Fibroblast of the aortic adventitia (primary cell): ENCODE measurements at regions not wholly inside any gene's neighbourhood (a gene's known extent, or its start where the extent isn't known, plus 50 kb on each side); places are given as distances from the start of the nearest gene placed in this dataset.
"Not testable (repeated sequence)": the region's sequence is repeated elsewhere in the genome, so short reads cannot be mapped to it uniquely, and the experiment has no call there.

Experiments used
- DNase-seq: peaks from one replicate; pipeline ENCODE4 v3.0.0-alpha.2; 2010; ENCODE audit warnings: low read depth
- H3K4me3 ChIP-seq: 2 replicates; pipeline ENCODE4 v1.5.1; 2011; ENCODE audit warnings: low read depth, mild to moderate bottlenecking, control low read depth, low read length, moderate library complexity
- TF ChIP-seq, protein P1 (sequence below): IDR thresholded peaks from 2 replicates; pipeline ENCODE4 v1.5.1; 2011; ENCODE audit warnings: mild to moderate bottlenecking, low read length, control low read depth, inconsistent platforms; ENCODE audit not compliant: insufficient read depth

DNA sequence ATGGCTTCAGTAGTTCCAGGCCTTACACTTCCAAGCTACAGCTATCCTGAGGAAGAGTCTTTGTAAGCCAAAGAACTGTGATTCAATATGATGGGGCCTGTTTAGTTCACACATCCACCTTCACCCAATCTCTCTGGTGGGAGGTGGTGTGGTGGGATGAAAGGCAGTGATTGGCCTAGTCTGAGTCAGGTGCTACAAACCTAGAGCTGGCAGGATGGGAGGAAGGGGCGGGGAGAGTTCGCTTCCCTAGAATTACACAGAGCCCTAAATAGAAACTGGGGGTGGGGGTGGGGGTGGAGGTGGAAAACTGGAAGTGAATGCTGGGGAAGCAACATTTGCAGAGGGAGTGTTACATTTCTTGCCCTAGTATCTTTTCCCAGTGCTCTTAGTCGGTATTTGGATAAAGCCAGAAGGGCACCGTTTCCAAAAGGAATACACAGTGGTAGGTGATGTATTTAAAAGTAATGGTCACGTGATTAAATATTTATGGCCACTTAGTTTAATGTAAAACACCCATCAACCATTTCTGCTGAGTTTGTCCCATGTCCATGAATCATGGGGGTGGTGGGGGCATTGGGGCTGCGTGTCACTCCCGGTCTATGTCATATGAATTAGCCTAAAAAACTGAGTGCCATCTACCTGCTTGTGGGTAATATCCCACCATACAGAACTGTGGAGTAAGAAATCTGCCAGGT, 247.6 kb upstream of the PROK2 start:
- no peak for DNase-seq
- H3K4me3 ChIP-seq, result no peak overlapping the region
- TF ChIP-seq, protein P1, sequence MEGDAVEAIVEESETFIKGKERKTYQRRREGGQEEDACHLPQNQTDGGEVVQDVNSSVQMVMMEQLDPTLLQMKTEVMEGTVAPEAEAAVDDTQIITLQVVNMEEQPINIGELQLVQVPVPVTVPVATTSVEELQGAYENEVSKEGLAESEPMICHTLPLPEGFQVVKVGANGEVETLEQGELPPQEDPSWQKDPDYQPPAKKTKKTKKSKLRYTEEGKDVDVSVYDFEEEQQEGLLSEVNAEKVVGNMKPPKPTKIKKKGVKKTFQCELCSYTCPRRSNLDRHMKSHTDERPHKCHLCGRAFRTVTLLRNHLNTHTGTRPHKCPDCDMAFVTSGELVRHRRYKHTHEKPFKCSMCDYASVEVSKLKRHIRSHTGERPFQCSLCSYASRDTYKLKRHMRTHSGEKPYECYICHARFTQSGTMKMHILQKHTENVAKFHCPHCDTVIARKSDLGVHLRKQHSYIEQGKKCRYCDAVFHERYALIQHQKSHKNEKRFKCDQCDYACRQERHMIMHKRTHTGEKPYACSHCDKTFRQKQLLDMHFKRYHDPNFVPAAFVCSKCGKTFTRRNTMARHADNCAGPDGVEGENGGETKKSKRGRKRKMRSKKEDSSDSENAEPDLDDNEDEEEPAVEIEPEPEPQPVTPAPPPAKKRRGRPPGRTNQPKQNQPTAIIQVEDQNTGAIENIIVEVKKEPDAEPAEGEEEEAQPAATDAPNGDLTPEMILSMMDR, result no peak

DNA sequence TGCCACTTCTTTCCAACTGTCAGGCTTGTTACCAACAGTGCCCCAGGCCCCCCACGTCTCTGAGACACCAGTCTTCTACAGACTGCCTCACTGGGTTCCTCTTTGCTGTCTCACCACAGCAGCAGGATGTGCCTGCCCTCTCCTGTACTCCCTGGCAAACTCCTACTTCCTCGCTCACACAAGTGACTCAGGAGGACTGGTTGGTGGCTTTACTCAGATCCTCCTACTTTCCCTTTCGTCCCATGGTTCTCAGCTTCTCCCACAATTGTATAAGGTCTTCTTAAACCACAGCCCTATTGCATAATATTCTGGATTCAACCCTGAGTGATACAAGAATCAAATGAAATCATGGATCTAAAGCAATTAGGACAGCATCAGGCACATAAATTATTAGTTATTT, 246.6 kb upstream of the PROK2 start:
- TF ChIP-seq, protein P1, result no peak
- no peak overlapping the region for H3K4me3 ChIP-seq
- peak; percentile 48 for DNase-seq

DNA sequence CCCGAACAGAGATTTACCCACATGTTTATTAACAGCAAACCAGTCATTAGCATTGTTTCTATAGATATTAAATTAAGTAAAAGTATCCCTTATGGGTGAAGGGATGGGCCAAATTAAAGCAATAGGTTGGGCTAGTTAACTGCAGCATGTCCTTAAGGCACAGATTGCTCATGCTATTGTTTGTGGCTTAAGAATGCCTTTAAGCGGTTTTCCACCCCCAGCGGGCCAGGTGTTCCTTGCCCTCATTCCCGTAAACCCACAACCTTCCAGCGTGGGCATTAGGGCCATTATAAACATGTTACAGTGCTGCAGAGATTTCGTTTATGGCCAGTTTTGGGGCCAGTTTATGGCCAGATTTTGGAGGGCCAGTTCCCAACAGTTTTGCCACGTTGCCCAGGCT, 245.3 kb upstream of the PROK2 start:
- H3K4me3 ChIP-seq, DNase-seq: not testable (repeated sequence)

DNA sequence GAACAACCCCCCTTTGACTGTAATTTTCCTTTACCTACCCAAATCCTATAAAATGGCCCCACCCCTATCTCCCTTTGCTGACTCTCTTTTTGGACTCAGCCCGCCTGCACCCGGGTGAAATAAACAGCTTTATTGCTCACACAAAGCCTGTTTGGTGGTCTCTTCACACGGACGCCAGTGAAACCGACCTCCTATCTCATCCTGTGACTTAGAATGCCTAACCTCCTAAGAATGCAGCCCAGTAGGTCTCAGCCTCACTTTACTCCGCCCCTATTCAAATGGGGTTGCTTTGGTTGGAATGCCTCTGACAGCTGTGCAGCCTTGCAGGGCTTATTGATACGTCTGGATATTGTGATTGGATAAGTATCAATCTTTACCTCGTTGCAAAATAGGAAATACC, 243.8 kb upstream of the PROK2 start:
- DNase-seq, H3K4me3 ChIP-seq: not testable (repeated sequence)

DNA sequence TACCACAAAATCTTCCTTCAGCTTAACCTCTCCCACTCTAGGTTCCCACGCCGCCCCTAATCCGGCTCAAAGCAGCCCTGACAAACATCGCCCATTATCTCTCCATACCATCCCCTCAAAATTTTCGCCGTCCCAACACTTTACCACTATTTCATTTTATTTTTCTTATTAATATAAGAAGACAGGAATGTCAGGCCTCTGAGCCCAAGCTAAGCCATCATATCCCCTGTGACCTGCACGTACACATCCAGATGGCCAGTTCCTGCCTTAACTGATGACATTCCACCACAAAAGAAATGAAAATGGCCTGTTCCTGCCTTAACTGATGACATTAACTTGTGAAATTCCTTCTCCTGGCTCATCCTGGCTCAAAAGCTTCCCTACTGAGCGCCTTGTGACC, 243.4 kb upstream of the PROK2 start:
- DNase-seq, H3K4me3 ChIP-seq: not testable (repeated sequence)

DNA sequence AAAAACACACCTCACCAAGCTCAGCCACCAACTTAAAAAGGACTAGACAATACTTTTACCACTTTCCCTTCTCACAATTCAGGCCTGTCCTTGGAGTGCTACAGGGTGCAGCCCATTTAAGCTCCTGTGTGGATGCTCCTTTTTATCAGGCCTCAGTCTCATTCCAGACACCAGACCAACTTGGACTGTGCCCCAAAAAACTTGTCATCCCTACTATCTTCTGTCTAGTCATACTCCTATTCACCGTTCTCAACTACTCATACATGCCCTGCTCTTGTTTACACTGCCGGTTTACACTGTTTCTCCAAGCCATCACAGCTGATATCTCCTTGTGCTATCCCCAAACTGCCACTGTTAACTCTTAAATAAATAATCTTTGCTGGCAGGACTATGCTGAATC, 242.8 kb upstream of the PROK2 start:
- not testable (repeated sequence) for DNase-seq, H3K4me3 ChIP-seq

DNA sequence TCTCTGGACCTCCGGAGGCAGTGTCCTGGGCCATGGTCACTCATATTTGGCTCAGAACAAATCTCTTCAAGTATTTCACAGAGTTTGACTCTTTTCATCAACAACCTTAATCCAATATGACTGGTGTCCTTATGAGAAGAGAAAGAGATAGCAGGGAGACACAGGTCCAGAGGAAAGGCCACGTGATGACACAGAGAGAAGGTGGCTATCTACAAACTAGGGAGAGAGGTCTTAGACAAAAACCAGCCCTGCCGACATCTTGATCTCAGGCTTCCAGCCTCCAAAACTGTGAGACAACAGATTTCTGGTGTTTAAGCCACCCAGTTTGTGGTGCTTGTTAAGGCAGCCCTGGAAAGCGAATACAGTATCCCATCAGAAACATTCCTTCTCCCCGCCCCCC, 237.1 kb upstream of the PROK2 start:
- TF ChIP-seq, protein P1, result no peak
- no peak overlapping the region for H3K4me3 ChIP-seq
- DNase-seq, result no peak

DNA sequence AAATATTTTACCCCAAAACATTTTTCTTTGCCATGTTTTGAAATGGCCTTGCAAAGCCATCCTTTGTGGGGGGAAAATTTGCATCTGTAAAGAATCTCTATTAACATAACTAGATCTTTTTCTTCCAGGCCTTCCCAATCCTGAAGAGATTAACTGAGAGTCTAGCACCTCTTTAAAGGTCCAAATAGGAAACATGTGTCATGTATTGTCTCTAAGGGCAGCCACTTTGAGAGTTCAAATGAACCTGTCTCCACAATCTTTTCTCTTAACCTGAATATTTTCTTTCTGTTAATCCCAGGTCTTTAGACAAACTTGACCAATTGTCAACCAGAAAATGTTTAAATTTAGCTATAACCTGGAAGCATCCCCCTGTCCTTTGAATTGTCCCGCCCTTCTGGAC, 236.6 kb upstream of the PROK2 start:
- no peak overlapping the region for H3K4me3 ChIP-seq
- TF ChIP-seq, protein P1, result no peak
- DNase-seq, result no peak

DNA sequence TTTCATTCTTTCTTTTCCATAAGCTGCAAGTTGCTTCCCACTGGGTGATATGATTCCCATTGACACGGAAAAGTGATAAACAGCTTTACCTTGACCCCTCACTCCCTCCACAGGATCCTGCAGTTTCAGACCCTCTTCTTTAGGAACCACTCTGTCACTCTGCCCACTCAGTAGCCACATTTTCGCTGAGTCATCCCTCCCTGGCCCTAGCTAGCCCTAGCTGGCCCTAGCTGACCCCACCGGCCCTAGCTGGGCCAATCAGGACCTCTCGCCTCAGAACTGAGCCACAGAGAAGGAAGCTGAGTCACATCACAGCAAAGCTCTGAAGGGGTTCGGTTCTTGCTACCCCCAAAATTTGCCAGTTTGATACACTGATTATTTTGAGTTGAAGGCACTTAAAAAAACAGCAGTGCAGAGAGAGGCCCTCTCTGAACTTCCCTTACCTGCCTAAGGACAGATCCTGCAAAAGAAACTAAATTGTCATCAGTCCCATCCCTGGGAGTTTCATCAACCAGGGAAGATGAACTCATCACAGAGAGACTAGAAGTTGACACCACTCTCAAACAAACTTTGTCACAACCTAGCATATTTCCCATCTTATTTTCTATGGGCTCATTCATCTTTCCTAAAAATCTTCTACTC, 233.5 kb upstream of the PROK2 start:
- DNase-seq, result peak; percentile 18
- H3K4me3 ChIP-seq, result no peak overlapping the region
- TF ChIP-seq, protein P1, result no peak
